ENCODE measurements at regions not wholly inside any gene's neighbourhood (a gene's known extent, or its start where the extent isn't known, plus 50 kb on each side); places are given as distances from the start of the nearest gene placed in this dataset.

- TF ChIP-seq CTCF (IDR thresholded peaks at IDR 0.05), result no peak
- TF ChIP-seq POLR2A (IDR thresholded peaks at IDR 0.05), result no peak
Observed at GRCh38 chr11:70883973-70884623, 368.3 kb downstream of the SHANK2 start.

All from thyroid gland (tissue), 4 donors.